ENCODE measurements at regions not wholly inside any gene's neighbourhood (a gene's known extent, or its start where the extent isn't known, plus 50 kb on each side); places are given as distances from the start of the nearest gene placed in this dataset.
"Not testable (repeated sequence)": the region's sequence is repeated elsewhere in the genome, so short reads cannot be mapped to it uniquely, and the experiment has no call there.

DNA sequence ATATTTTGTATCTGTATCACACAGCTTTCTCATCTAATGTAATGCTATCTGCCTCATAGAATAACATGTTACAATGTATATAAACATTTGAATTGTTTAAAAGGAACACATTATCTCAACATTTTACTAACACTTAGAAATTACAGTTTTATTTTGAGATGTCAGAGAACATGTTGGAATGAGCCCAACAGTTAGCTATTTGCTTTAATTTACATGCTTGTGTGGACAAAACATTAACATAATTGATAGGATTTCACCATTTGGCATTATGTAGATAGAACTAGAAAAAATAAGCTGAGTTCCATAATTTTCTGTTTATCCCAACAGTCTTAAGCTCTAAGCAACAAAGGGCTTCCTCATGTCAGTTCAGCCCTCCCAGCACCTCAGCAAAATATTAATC is 330.9 kb downstream of the LMBRD1 start:
- Histone ChIP-seq H3K36me3 (ENCODE audit: insufficient read depth, low read length) (no peaks in the 10 kb centered on the region), H3K27ac (ENCODE audit: low read depth in 1 of 2, low read length in 2 of 2) (no peak overlapping the region), H3K4me1 (ENCODE audit: insufficient read depth, low read length) (no peaks in the 10 kb centered on the region), H3K27me3 (ENCODE audit: control insufficient read depth in 1 of 2, insufficient read depth in 2 of 2, low read length in 2 of 2) (no peaks in the 10 kb centered on the region), H3K4me3 (ENCODE audit: low read length) (no peak overlapping the region), H3K9me3 (ENCODE audit: control insufficient read depth in 1 of 2, insufficient read depth in 1 of 2, low read length in 2 of 2) (peaks cover 0 to 13% of the 10 kb centered on the region in 2 experiments)
- DNase-seq (no peak), ATAC-seq (ENCODE audit: poor library complexity) (no peak)
- intact Hi-C loops (cut with DNase I, micrococcal nuclease) = no loop called here
- Mint-ChIP-seq H3K27me3 (no peaks in the 10 kb centered on the region), H3K36me3 (ENCODE audit: low read depth) (no peaks in the 10 kb centered on the region), H3K27ac (no peak overlapping the region), H3K4me3 (no peak overlapping the region), H3K4me1 (ENCODE audit: low read depth) (no peaks in the 10 kb centered on the region), H3K9me3 (no peaks in the 10 kb centered on the region)
- ChIA-PET CTCF (no interaction called here), POLR2A (no interaction called here)
- TF ChIP-seq, protein P1, sequence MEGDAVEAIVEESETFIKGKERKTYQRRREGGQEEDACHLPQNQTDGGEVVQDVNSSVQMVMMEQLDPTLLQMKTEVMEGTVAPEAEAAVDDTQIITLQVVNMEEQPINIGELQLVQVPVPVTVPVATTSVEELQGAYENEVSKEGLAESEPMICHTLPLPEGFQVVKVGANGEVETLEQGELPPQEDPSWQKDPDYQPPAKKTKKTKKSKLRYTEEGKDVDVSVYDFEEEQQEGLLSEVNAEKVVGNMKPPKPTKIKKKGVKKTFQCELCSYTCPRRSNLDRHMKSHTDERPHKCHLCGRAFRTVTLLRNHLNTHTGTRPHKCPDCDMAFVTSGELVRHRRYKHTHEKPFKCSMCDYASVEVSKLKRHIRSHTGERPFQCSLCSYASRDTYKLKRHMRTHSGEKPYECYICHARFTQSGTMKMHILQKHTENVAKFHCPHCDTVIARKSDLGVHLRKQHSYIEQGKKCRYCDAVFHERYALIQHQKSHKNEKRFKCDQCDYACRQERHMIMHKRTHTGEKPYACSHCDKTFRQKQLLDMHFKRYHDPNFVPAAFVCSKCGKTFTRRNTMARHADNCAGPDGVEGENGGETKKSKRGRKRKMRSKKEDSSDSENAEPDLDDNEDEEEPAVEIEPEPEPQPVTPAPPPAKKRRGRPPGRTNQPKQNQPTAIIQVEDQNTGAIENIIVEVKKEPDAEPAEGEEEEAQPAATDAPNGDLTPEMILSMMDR (IDR thresholded peaks at IDR 0.05) = no peak

DNA sequence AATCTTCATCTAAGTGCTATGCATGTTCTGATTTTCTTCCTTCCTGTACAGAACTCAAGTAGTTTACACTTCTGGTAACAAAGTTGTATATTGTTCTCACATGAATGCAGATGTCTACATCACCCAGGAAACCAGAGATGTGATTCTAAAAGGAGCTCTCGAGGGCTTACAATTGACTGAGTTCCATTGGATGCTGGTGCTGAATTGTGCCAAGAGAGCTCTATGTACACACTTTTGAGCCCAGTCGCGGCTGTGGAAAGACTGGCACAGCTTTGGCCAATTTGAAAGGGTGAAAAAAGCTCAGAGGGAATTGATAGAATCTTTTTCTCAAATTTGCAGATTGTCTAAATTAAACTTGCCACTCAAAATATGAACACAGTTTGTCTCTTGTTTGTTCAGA is 340.7 kb downstream of the LMBRD1 start:
- Mint-ChIP-seq H3K27me3 (no peaks in the 10 kb centered on the region), H3K36me3 (ENCODE audit: low read depth) (no peaks in the 10 kb centered on the region), H3K27ac (no peak overlapping the region), H3K4me1 (ENCODE audit: low read depth) (no peaks in the 10 kb centered on the region), H3K9me3 (peaks cover 3% of the 10 kb centered on the region), H3K4me3 (no peak overlapping the region)
- DNase-seq (no peak), ATAC-seq (ENCODE audit: poor library complexity) (no peak)
- CTCF ChIA-PET = interaction anchor here (1.9 kb wide), 1 partner anchor 12 kb away, joined by 4 read pairs; no protein-coding TSS in a partner anchor
- Histone ChIP-seq H3K27ac (ENCODE audit: low read depth in 1 of 2, low read length in 2 of 2) (no peak overlapping the region), H3K27me3 (ENCODE audit: control insufficient read depth in 1 of 2, insufficient read depth in 2 of 2, low read length in 2 of 2) (no peaks in the 10 kb centered on the region), H3K4me3 (ENCODE audit: low read length) (no peak overlapping the region), H3K4me1 (ENCODE audit: insufficient read depth, low read length) (no peaks in the 10 kb centered on the region), H3K9me3 (ENCODE audit: control insufficient read depth in 1 of 2, insufficient read depth in 1 of 2, low read length in 2 of 2) (peaks cover 0 to 10% of the 10 kb centered on the region in 2 experiments), H3K36me3 (ENCODE audit: insufficient read depth, low read length) (no peaks in the 10 kb centered on the region)
- TF ChIP-seq, protein P1 (IDR thresholded peaks at IDR 0.05) = no peak
- intact Hi-C loops (cut with DNase I, micrococcal nuclease) = no loop called here
- POLR2A ChIA-PET = no interaction called here

DNA sequence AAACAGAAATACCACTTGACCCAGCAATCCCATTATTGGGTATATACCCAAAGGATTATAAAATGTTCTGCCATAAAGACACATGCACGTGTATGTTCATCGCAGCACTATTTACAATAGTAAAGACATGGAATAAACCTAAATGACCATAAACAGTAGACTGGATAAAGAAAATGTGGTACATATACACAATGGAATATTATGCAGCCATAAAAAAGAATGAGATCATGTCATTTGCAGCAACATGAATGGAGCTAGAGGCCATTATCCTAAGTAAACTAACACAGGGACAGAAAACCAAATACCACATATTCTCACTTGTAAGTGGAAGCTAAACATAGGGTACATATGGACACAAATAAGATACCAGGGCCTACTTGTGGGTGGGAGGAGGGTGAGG is 342.2 kb downstream of the LMBRD1 start:
- H3K27ac Mint-ChIP-seq; intact Hi-C loops (cut with DNase I, micrococcal nuclease); POLR2A ChIA-PET; H3K4me3 ChIP-seq (ENCODE audit: low read length); H3K27me3 ChIP-seq (ENCODE audit: control insufficient read depth in 1 of 2, insufficient read depth in 2 of 2, low read length in 2 of 2); H3K36me3 ChIP-seq (ENCODE audit: insufficient read depth, low read length); H3K27ac ChIP-seq (ENCODE audit: low read depth in 1 of 2, low read length in 2 of 2); H3K4me3 Mint-ChIP-seq; ATAC-seq (ENCODE audit: poor library complexity); H3K9me3 Mint-ChIP-seq; H3K4me1 Mint-ChIP-seq (ENCODE audit: low read depth); H3K4me1 ChIP-seq (ENCODE audit: insufficient read depth, low read length); H3K27me3 Mint-ChIP-seq; H3K36me3 Mint-ChIP-seq (ENCODE audit: low read depth); DNase-seq: not testable (repeated sequence)
- H3K9me3 ChIP-seq (ENCODE audit: control insufficient read depth in 1 of 2, insufficient read depth in 1 of 2, low read length in 2 of 2) = peaks cover 0 to 16% of the 10 kb centered on the region in 2 experiments
- CTCF ChIA-PET = interaction anchor here (1.9 kb wide), 1 partner anchor 13 kb away, joined by 4 read pairs; no protein-coding TSS in a partner anchor

DNA sequence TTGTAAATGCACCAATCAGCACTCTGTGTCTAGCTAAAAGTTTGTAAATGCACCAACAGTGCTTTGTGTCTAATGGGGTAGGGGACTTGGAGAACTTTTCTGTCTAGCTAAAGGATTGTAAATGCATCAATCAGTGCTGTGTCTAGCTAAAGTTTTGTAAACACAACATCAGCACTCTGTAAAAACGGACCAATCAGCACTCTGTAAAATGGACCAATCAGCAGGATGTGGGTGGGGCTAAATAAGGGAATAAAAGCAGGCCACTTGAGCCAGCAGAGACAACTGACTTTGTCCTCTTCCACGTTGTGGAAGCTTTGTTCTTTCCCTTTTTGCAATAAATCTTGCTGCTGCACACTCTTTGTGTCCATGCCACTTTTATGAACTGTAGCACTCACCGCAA is 346.3 kb downstream of the LMBRD1 start:
- intact Hi-C loops (cut with DNase I, micrococcal nuclease); CTCF ChIA-PET; H3K4me1 Mint-ChIP-seq (ENCODE audit: low read depth); H3K27ac ChIP-seq (ENCODE audit: low read depth in 1 of 2, low read length in 2 of 2); H3K27me3 ChIP-seq (ENCODE audit: control insufficient read depth in 1 of 2, insufficient read depth in 2 of 2, low read length in 2 of 2); H3K27ac Mint-ChIP-seq; H3K36me3 Mint-ChIP-seq (ENCODE audit: low read depth); H3K4me3 Mint-ChIP-seq; H3K4me3 ChIP-seq (ENCODE audit: low read length); ATAC-seq (ENCODE audit: poor library complexity); H3K36me3 ChIP-seq (ENCODE audit: insufficient read depth, low read length); H3K27me3 Mint-ChIP-seq; H3K4me1 ChIP-seq (ENCODE audit: insufficient read depth, low read length); H3K9me3 Mint-ChIP-seq; POLR2A ChIA-PET; DNase-seq: not testable (repeated sequence)
- H3K9me3 ChIP-seq (ENCODE audit: control insufficient read depth in 1 of 2, insufficient read depth in 1 of 2, low read length in 2 of 2) = peaks cover 0 to 16% of the 10 kb centered on the region in 2 experiments

Measured in CD4-positive, alpha-beta T cell (primary cell).